ENCODE measurements at regions not wholly inside any gene's neighbourhood (a gene's known extent, or its start where the extent isn't known, plus 50 kb on each side); places are given as distances from the start of the nearest gene placed in this dataset.
A peak's percentile ranks its signal among the peaks of the same experiment; 100 is the strongest.
"Not testable (repeated sequence)": the region's sequence is repeated elsewhere in the genome, so short reads cannot be mapped to it uniquely, and the experiment has no call there.

GRCh38 chr1:181172082-181172481 lies 83.6 kb downstream of the IER5 start:
- DNase-seq (ENCODE audit: low spot score) = no peak

GRCh38 chr1:181173761-181174447 lies 85.4 kb downstream of the IER5 start:
- peak; percentile 68 for DNase-seq (ENCODE audit: low spot score)

- DNase-seq (ENCODE audit: low spot score) = no peak
Measured at GRCh38 chr1:181174861-181175260, 86.4 kb downstream of the IER5 start.

- no peak for DNase-seq (ENCODE audit: low spot score)
Measured at GRCh38 chr1:181175356-181175910, 86.9 kb downstream of the IER5 start.

- DNase-seq (ENCODE audit: low spot score) = no peak
Measured at GRCh38 chr1:181175955-181176354, 87.5 kb downstream of the IER5 start.

GRCh38 chr1:181178241-181178879 lies 89.9 kb downstream of the IER5 start:
- no peak for DNase-seq (ENCODE audit: low spot score)

- no peak for DNase-seq (ENCODE audit: low spot score)
Measured at GRCh38 chr1:181179279-181179986, 90.9 kb downstream of the IER5 start.

GRCh38 chr1:181179987-181180365 lies 91.5 kb downstream of the IER5 start:
- peak; percentile 38 for DNase-seq (ENCODE audit: low spot score)

- no peak for DNase-seq (ENCODE audit: low spot score)
Measured at GRCh38 chr1:181180407-181181031, 92.0 kb downstream of the IER5 start.

GRCh38 chr1:181181792-181182585 lies 93.5 kb downstream of the IER5 start:
- no peak for DNase-seq (ENCODE audit: low spot score)

GRCh38 chr1:181184621-181185020 lies 96.1 kb downstream of the IER5 start:
- no peak for DNase-seq (ENCODE audit: low spot score)

GRCh38 chr1:181185461-181185860 lies 97.0 kb downstream of the IER5 start:
- DNase-seq (ENCODE audit: low spot score) = no peak

- DNase-seq (ENCODE audit: low spot score) = not testable (repeated sequence)
Measured at GRCh38 chr1:181186133-181186532, 97.6 kb downstream of the IER5 start.

GRCh38 chr1:181187337-181188126 lies 99.0 kb downstream of the IER5 start:
- no peak for DNase-seq (ENCODE audit: low spot score)

- no peak for DNase-seq (ENCODE audit: low spot score)
Measured at GRCh38 chr1:181189245-181189644, 100.7 kb downstream of the IER5 start.

GRCh38 chr1:181189691-181190363 lies 101.3 kb downstream of the IER5 start:
- DNase-seq (ENCODE audit: low spot score) = peak; percentile 70

GRCh38 chr1:181190364-181191035 lies 102.0 kb downstream of the IER5 start:
- no peak for DNase-seq (ENCODE audit: low spot score)

- DNase-seq (ENCODE audit: low spot score) = no peak
Measured at GRCh38 chr1:181191494-181192040, 103.1 kb downstream of the IER5 start.

GRCh38 chr1:181192316-181192715 lies 103.8 kb downstream of the IER5 start:
- DNase-seq (ENCODE audit: low spot score) = no peak
